SJCRH30 (cell line): ENCODE measurements at regions not wholly inside any gene's neighbourhood (a gene's known extent, or its start where the extent isn't known, plus 50 kb on each side); places are given as distances from the start of the nearest gene placed in this dataset.

Experiments
- DNase-seq, 2 experiments: peaks; one replicate each; pipeline ENCODE4 v3.0.0-alpha.2; 2015 to 2020
- H3K27ac ChIP-seq: fragments of 250-450 bp; sonication (Bioruptor Pico); 2 replicates; pipeline ENCODE4 v1.5.1; 2020; ENCODE audit warnings: mild to moderate bottlenecking, moderate library complexity
- H3K27me3 ChIP-seq: fragments of 250-450 bp; sonication (Bioruptor Pico); 2 replicates; pipeline ENCODE4 v1.5.1; 2020; ENCODE audit warnings: mild to moderate bottlenecking, moderate library complexity
- H3K36me3 ChIP-seq: fragments of 250-450 bp; sonication (Bioruptor Pico); 2 replicates; pipeline ENCODE4 v1.5.1; 2020; ENCODE audit warnings: mild to moderate bottlenecking, moderate library complexity
- H3K4me1 ChIP-seq: fragments of 250-450 bp; sonication (Bioruptor Pico); 2 replicates; pipeline ENCODE4 v1.5.1; 2020; ENCODE audit warnings: mild to moderate bottlenecking, moderate library complexity
- H3K4me3 ChIP-seq: fragments of 250-450 bp; sonication (Bioruptor Pico); 2 replicates; pipeline ENCODE4 v1.5.1; 2020; ENCODE audit warnings: mild to moderate bottlenecking, moderate library complexity
- H3K9me3 ChIP-seq: fragments of 250-450 bp; sonication (Bioruptor Pico); replicated peaks from 2 replicates; pipeline ENCODE4 v1.5.1; 2020; ENCODE audit warnings: mild to moderate bottlenecking, moderate library complexity

GRCh38 chr1:229869687-229870086 lies 197.4 kb upstream of the GALNT2 start:
- Histone ChIP-seq H3K27ac (no peak overlapping the region), H3K27me3 (no peaks in the 10 kb centered on the region), H3K9me3 (no peaks in the 10 kb centered on the region), H3K4me1 (no peaks in the 10 kb centered on the region), H3K4me3 (no peak overlapping the region), H3K36me3 (no peaks in the 10 kb centered on the region)
- no peak for DNase-seq

DNA sequence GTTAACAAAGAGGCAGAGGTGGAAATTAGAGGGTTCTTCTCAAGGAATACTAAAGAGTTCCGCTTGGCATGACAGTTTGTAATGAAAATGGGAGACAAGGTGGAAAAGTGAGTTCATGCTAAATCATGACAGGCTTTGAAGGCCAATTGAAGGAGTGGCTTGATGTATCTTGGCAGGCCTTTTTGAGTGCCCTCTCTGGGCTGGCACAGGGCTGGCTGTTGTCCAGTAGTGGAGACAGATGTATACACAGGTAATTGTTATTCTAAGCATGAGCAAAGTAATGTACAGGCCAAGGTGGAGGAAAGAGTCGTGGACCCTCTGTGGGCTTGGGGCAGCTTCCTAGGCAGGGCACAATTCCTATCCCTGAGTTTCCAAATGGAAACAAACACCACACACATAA lies 196.7 kb upstream of the GALNT2 start:
- Histone ChIP-seq H3K4me3 (no peak overlapping the region), H3K27ac (no peak overlapping the region), H3K9me3 (no peaks in the 10 kb centered on the region), H3K36me3 (no peaks in the 10 kb centered on the region), H3K4me1 (no peaks in the 10 kb centered on the region), H3K27me3 (no peaks in the 10 kb centered on the region)
- DNase-seq, result no peak

DNA sequence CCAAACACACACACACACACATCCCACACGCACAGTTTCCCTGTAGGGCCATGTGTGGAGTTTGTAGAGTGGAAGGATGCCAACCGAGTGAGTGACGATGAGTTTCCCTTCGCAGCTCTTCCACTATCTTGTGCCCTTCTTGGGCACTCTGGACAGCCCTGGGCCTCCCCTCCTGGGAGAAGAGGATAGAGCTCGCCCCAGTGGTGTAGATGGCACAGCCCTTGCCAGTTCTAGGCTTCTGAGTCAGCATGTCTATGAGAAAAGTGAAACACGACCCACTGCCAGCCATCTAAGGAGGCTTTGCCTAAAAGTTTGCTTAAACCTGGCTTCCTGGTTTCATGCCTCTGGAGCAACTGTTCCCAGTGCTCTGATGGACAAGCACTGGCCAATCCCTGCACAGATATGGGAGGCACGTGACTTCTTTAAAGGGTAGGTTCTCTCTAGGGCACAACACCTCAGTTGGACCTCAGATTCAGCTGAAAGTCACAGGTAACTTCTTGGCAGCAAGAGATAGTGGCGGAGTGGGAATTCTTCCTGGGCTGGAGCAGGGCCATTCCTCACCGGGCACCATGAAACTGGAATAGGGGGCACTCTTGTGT lies 195.9 kb upstream of the GALNT2 start:
- no peaks in the 10 kb centered on the region for H3K9me3 ChIP-seq
- no peaks in the 10 kb centered on the region for H3K36me3 ChIP-seq
- H3K4me1 ChIP-seq, result no peaks in the 10 kb centered on the region
- DNase-seq, result no peak
- no peak overlapping the region for H3K4me3 ChIP-seq
- H3K27ac ChIP-seq, result no peak overlapping the region
- no peaks in the 10 kb centered on the region for H3K27me3 ChIP-seq

- Histone ChIP-seq H3K27me3 (no peaks in the 10 kb centered on the region), H3K4me3 (no peak overlapping the region), H3K9me3 (no peaks in the 10 kb centered on the region), H3K4me1 (no peaks in the 10 kb centered on the region), H3K27ac (no peak overlapping the region), H3K36me3 (no peaks in the 10 kb centered on the region)
- DNase-seq, result no peak
These were observed 192.9 kb upstream of the GALNT2 start for GRCh38 chr1:229874136-229874535.

GRCh38 chr1:229874609-229875008 lies 192.4 kb upstream of the GALNT2 start:
- no peaks in the 10 kb centered on the region for H3K27me3 ChIP-seq
- H3K4me1 ChIP-seq, result no peaks in the 10 kb centered on the region
- H3K4me3 ChIP-seq, result no peak overlapping the region
- H3K9me3 ChIP-seq, result no peaks in the 10 kb centered on the region
- no peak for DNase-seq
- no peaks in the 10 kb centered on the region for H3K36me3 ChIP-seq
- H3K27ac ChIP-seq, result no peak overlapping the region

DNA sequence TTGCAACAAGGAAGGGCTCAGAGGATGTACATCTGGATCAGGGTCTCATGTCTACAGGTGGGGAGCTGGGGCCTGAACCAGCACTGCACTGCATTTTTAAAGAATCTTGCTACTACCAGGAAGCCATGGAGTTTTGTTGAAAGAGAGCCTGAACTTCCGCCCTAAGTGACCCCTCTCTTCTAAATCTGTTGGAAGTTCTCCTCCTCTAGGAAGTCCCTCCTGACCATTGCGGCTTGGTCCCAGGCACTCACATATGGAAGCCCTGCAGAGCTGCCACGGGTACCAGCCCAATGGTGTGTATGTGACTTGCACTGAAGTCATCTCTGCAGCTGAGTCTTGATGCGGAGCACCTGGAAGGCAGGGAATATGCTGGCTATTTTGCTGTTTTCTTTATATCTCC lies 192.0 kb upstream of the GALNT2 start:
- Histone ChIP-seq H3K4me3 (no peak overlapping the region), H3K27ac (no peak overlapping the region), H3K4me1 (no peaks in the 10 kb centered on the region), H3K27me3 (no peaks in the 10 kb centered on the region), H3K9me3 (no peaks in the 10 kb centered on the region), H3K36me3 (no peaks in the 10 kb centered on the region)
- no peak for DNase-seq

- no peaks in the 10 kb centered on the region for H3K36me3 ChIP-seq
- DNase-seq, result no peak
- no peaks in the 10 kb centered on the region for H3K4me1 ChIP-seq
- H3K27ac ChIP-seq, result no peak overlapping the region
- peaks cover 6% of the 10 kb centered on the region; the same call in 1 of the 2 replicates for H3K27me3 ChIP-seq
- H3K9me3 ChIP-seq, result no peaks in the 10 kb centered on the region
- no peak overlapping the region for H3K4me3 ChIP-seq
These were observed 187.3 kb upstream of the GALNT2 start for GRCh38 chr1:229879746-229880145.

GRCh38 chr1:229880271-229881170 lies 186.5 kb upstream of the GALNT2 start:
- DNase-seq, result no peak

GRCh38 chr1:229882621-229883020 lies 184.4 kb upstream of the GALNT2 start:
- H3K4me1 ChIP-seq, result no peaks in the 10 kb centered on the region
- no peak overlapping the region for H3K27ac ChIP-seq
- DNase-seq, result no peak
- no peaks in the 10 kb centered on the region for H3K36me3 ChIP-seq
- no peaks in the 10 kb centered on the region for H3K9me3 ChIP-seq
- no peak overlapping the region for H3K4me3 ChIP-seq
- peaks cover 13% of the 10 kb centered on the region; the same call in 1 of the 2 replicates for H3K27me3 ChIP-seq

More at GRCh38 chr1:229880271-229881170, 186.5 kb upstream of the GALNT2 start:
- Histone ChIP-seq H3K9me3 (no peaks in the 10 kb centered on the region), H3K4me1 (no peaks in the 10 kb centered on the region), H3K4me3 (no peak overlapping the region), H3K36me3 (no peaks in the 10 kb centered on the region), H3K27me3 (peaks cover 6% of the 10 kb centered on the region; the same call in 1 of the 2 replicates), H3K27ac (no peak overlapping the region)

- H3K9me3 ChIP-seq, result no peaks in the 10 kb centered on the region
- H3K36me3 ChIP-seq, result no peaks in the 10 kb centered on the region
- no peak overlapping the region for H3K4me3 ChIP-seq
- no peak for DNase-seq
- H3K27me3 ChIP-seq, result peaks cover 13% of the 10 kb centered on the region; the same call in 1 of the 2 replicates
- H3K27ac ChIP-seq, result no peak overlapping the region
- no peaks in the 10 kb centered on the region for H3K4me1 ChIP-seq
These were observed 183.4 kb upstream of the GALNT2 start for GRCh38 chr1:229883504-229884200.

DNA sequence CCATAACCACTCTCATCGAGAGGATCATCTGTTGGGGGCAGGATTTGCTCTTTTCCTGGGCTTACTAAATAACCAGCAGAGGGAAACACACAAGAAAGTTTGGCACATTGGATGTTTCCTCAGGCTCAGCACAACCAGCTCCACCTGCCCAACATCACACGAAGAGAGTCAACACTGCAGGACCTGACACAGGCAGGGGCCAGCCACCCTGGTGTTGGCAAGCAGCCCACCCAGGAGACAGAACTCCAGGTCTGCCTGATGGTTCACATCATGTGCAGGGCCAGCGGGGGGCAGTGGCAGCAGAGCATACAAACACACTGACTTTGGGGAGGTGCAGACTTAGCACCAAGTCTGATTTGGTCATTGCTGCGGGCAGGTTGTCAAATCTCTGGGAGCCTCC lies 182.3 kb upstream of the GALNT2 start:
- Histone ChIP-seq H3K27me3 (peaks cover 13% of the 10 kb centered on the region; the same call in 1 of the 2 replicates), H3K4me3 (no peak overlapping the region), H3K36me3 (no peaks in the 10 kb centered on the region), H3K27ac (no peak overlapping the region), H3K9me3 (no peaks in the 10 kb centered on the region), H3K4me1 (no peaks in the 10 kb centered on the region)
- no peak for DNase-seq

DNA sequence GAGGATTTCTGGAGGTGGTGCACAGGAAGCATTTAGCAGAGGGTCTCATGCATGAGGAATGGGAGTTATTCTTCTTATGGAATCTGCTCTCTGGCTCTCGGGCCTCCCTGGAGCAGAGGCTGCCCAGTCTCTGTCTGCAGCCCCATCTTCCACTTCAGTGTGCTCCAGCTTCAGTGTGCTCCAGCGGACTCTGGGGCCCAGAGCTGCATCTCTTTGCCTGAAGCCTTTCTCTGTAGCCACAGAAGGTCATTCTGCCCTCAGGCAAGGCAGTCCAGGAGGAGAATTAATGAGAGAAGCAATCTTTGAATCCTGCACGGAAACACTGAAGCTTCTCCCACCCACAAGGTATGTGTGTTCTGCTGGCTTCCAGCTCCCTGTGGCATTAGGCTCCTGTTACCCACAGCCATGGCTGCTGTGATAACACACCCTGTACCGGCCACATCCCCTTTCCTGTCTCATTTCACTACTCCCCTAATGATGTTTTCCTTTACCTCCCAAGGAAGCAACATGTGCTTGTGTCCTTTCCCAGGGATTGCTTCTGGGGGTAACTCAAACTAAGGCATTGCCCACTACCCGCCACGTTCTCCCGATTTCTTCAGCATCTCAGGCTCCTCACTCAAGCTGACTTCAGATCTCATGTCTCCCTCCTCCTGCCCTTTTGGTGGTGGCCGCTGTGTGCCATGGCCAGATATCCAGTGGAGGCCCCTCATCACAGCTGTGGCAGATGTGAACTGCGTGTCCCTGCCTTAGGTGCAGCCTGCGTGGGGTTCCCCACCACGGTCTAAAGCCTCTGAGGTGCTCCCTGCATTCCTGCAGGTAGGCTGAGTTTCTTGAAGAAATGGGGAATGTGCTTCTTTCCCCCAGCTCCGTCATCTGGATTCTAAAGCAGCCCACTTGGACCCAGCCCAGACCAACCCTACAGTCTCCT lies 181.2 kb upstream of the GALNT2 start:
- H3K27me3 ChIP-seq, result peaks cover 12% of the 10 kb centered on the region; the same call in 1 of the 2 replicates
- no peak overlapping the region for H3K27ac ChIP-seq
- no peak for DNase-seq
- H3K36me3 ChIP-seq, result no peaks in the 10 kb centered on the region
- H3K9me3 ChIP-seq, result no peaks in the 10 kb centered on the region
- H3K4me3 ChIP-seq, result no peak overlapping the region
- no peaks in the 10 kb centered on the region for H3K4me1 ChIP-seq

DNA sequence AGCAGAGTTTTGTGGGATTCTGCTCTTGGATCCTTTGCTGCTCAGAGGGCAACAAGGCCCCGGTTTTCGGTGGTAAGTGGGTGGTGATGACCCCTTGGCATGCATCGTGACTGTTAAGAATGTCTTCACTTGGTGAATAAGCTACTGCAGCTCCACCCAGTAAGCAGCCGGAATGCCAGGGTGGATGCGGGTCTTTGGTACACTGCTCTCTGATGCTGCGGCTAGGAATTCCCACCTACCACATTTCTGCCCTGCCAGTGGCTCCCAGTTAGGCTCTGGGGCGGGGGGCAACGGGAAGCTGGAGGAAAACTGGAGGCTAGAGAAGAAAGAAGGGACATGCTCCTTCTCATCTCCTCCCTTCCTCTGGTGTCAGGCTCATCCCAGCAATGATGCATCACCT lies 180.4 kb upstream of the GALNT2 start:
- Histone ChIP-seq H3K27ac (no peak overlapping the region), H3K36me3 (no peaks in the 10 kb centered on the region), H3K27me3 (peaks cover 7% of the 10 kb centered on the region; the same call in 1 of the 2 replicates), H3K4me3 (no peak overlapping the region), H3K9me3 (no peaks in the 10 kb centered on the region), H3K4me1 (no peaks in the 10 kb centered on the region)
- no peak for DNase-seq
